ENCODE measurements at regions not wholly inside any gene's neighbourhood (a gene's known extent, or its start where the extent isn't known, plus 50 kb on each side); places are given as distances from the start of the nearest gene placed in this dataset.

GRCh38 chr1:73343947-73344346, 854.0 kb downstream of the LRRIQ3 start:
- Histone ChIP-seq H2AFZ (no peak overlapping the region), H3K4me1 (ENCODE audit: insufficient read depth) (no peaks in the 10 kb centered on the region), H3K4me2 (ENCODE audit: unreplicated experiment) (no peak overlapping the region), H3F3A (ENCODE audit: insufficient read depth) (no peaks in the 10 kb centered on the region), H4K20me1 (ENCODE audit: insufficient read depth) (no peaks in the 10 kb centered on the region), H3K9ac (no peak overlapping the region), H3K9me3 (ENCODE audit: low read depth) (no peaks in the 10 kb centered on the region), H3K79me2 (ENCODE audit: insufficient read depth) (no peaks in the 10 kb centered on the region), H3K27me3 (replicated peaks; ENCODE audit: insufficient read depth) (no peaks in the 10 kb centered on the region), H3K36me3 (ENCODE audit: low read depth) (no peaks in the 10 kb centered on the region), H3K4me3 (no peak overlapping the region), H3K27ac (no peak overlapping the region), H3K9me2 (ENCODE audit: insufficient read depth) (no peaks in the 10 kb centered on the region)
- in situ Hi-C loops (cut with MboI), result no loop called here
- TF ChIP-seq EZH2 (IDR thresholded peaks at IDR 0.05; ENCODE audit: insufficient read depth, poor library complexity, severe bottlenecking) (no peak), EZH2phosphoT487 (IDR thresholded peaks at IDR 0.05; ENCODE audit: insufficient read depth, low read depth) (no peak)
- 11 to 17% methylated on average over 3 of the region's 3 CpGs for WGBS, 2 experiments (ENCODE audit: low coverage in 1 of 2, low lambda C conversion rate in 2 of 2, missing lambda C conversion rate in 2 of 2)
- no peak for DNase-seq

- no peak for DNase-seq
- Histone ChIP-seq H3K36me3 (ENCODE audit: low read depth) (no peaks in the 10 kb centered on the region), H3K4me2 (ENCODE audit: unreplicated experiment) (no peak overlapping the region), H2AFZ (no peak overlapping the region), H3K4me3 (no peak overlapping the region), H3K79me2 (ENCODE audit: insufficient read depth) (no peaks in the 10 kb centered on the region), H3K9ac (no peak overlapping the region), H3K9me3 (ENCODE audit: low read depth) (peaks cover 6% of the 10 kb centered on the region), H3K4me1 (ENCODE audit: insufficient read depth) (no peaks in the 10 kb centered on the region), H3K27me3 (replicated peaks; ENCODE audit: insufficient read depth) (no peaks in the 10 kb centered on the region), H3F3A (ENCODE audit: insufficient read depth) (no peaks in the 10 kb centered on the region), H3K27ac (no peak overlapping the region), H3K9me2 (ENCODE audit: insufficient read depth) (no peaks in the 10 kb centered on the region), H4K20me1 (ENCODE audit: insufficient read depth) (no peaks in the 10 kb centered on the region)
- WGBS, 2 experiments (ENCODE audit: low coverage in 1 of 2, low lambda C conversion rate in 2 of 2, missing lambda C conversion rate in 2 of 2), result 0% methylated on average over 1 of the region's 1 CpG
- in situ Hi-C loops (cut with MboI), result no loop called here
- no peak for TF ChIP-seq EZH2phosphoT487 (IDR thresholded peaks at IDR 0.05; ENCODE audit: insufficient read depth, low read depth)
- TF ChIP-seq EZH2 (IDR thresholded peaks at IDR 0.05; ENCODE audit: insufficient read depth, poor library complexity, severe bottlenecking), result no peak
Observed at GRCh38 chr1:73333847-73334503, 864.0 kb downstream of the LRRIQ3 start.

- Histone ChIP-seq H3K9me2 (ENCODE audit: insufficient read depth) (no peaks in the 10 kb centered on the region), H3K4me2 (ENCODE audit: unreplicated experiment) (no peak overlapping the region), H3K9ac (no peak overlapping the region), H3K27ac (no peak overlapping the region), H3F3A (ENCODE audit: insufficient read depth) (no peaks in the 10 kb centered on the region), H3K79me2 (ENCODE audit: insufficient read depth) (no peaks in the 10 kb centered on the region), H3K36me3 (ENCODE audit: low read depth) (no peaks in the 10 kb centered on the region), H2AFZ (no peak overlapping the region), H3K9me3 (ENCODE audit: low read depth) (peaks cover 6% of the 10 kb centered on the region), H3K4me3 (no peak overlapping the region), H4K20me1 (ENCODE audit: insufficient read depth) (no peaks in the 10 kb centered on the region), H3K27me3 (replicated peaks; ENCODE audit: insufficient read depth) (no peaks in the 10 kb centered on the region), H3K4me1 (ENCODE audit: insufficient read depth) (no peaks in the 10 kb centered on the region)
- DNase-seq, result no peak
- in situ Hi-C loops (cut with MboI), result no loop called here
- no peak for TF ChIP-seq EZH2phosphoT487 (IDR thresholded peaks at IDR 0.05; ENCODE audit: insufficient read depth, low read depth)
- no peak for TF ChIP-seq EZH2 (IDR thresholded peaks at IDR 0.05; ENCODE audit: insufficient read depth, poor library complexity, severe bottlenecking)
- 0% methylated on average over 1 of the region's 1 CpG for WGBS, 2 experiments (ENCODE audit: low coverage in 1 of 2, low lambda C conversion rate in 2 of 2, missing lambda C conversion rate in 2 of 2)
Observed at GRCh38 chr1:73331726-73332125, 866.2 kb downstream of the LRRIQ3 start.

GRCh38 chr1:73327998-73328397, 870.0 kb downstream of the LRRIQ3 start:
- no peak overlapping the region for H3K27ac ChIP-seq
- H3K79me2 ChIP-seq (ENCODE audit: insufficient read depth), result no peaks in the 10 kb centered on the region
- H3K9me3 ChIP-seq (ENCODE audit: low read depth), result peaks cover 6% of the 10 kb centered on the region
- WGBS, 2 experiments (ENCODE audit: low coverage in 1 of 2, low lambda C conversion rate in 2 of 2, missing lambda C conversion rate in 2 of 2), result 30 to 43% methylated on average over 3 of the region's 3 CpGs
- no peaks in the 10 kb centered on the region for H3K9me2 ChIP-seq (ENCODE audit: insufficient read depth)
- DNase-seq, result no peak
- H3K4me3 ChIP-seq, result no peak overlapping the region
- H3K27me3 ChIP-seq (replicated peaks; ENCODE audit: insufficient read depth), result no peaks in the 10 kb centered on the region
- H4K20me1 ChIP-seq (ENCODE audit: insufficient read depth), result no peaks in the 10 kb centered on the region
- no peak overlapping the region for H2AFZ ChIP-seq
- H3K4me1 ChIP-seq (ENCODE audit: insufficient read depth), result no peaks in the 10 kb centered on the region
- in situ Hi-C loops (cut with MboI), result no loop called here
- no peaks in the 10 kb centered on the region for H3F3A ChIP-seq (ENCODE audit: insufficient read depth)
- TF ChIP-seq EZH2phosphoT487 (IDR thresholded peaks at IDR 0.05; ENCODE audit: insufficient read depth, low read depth) (no peak), EZH2 (IDR thresholded peaks at IDR 0.05; ENCODE audit: insufficient read depth, poor library complexity, severe bottlenecking) (no peak)
- no peak overlapping the region for H3K9ac ChIP-seq
- no peak overlapping the region for H3K4me2 ChIP-seq (ENCODE audit: unreplicated experiment)
- H3K36me3 ChIP-seq (ENCODE audit: low read depth), result no peaks in the 10 kb centered on the region
